ENCODE measurements at regions not wholly inside any gene's neighbourhood (a gene's known extent, or its start where the extent isn't known, plus 50 kb on each side); places are given as distances from the start of the nearest gene placed in this dataset.

DNA sequence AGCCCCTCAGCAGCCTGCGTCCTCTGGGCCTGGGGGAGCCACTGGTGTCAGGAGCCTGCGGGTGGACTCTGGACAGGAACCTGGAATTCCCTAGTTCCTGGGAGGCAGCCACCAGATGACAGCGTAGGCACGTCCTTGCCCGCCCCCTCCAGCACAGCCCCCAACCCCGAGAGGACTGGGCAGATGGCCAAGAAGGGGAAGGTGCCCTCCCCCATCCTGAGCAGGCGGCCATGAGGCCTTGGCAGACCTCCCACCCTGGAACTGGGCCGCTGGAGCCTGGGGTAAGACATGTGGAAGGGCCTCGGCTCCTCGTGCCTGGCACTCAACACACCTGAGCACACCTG, 60.4 kb upstream of the FBRSL1 start:
- Mint-ChIP-seq H3K4me3 (peak overlapping the region; percentile 70), H3K36me3 (no peaks in the 10 kb centered on the region), H3K27ac (peak overlapping the region; percentile 87), H3K4me1 (peaks cover 31% of the 10 kb centered on the region), H3K9me3 (peaks cover 1% of the 10 kb centered on the region), H3K27me3 (no peaks in the 10 kb centered on the region)
- ATAC-seq (ENCODE audit: low read depth) = no peak
- DNase-seq (ENCODE audit: low spot score in 2 of 2) = no peak

GRCh38 chr12:132428936-132429601, 60.9 kb upstream of the FBRSL1 start:
- H3K4me1 Mint-ChIP-seq = peaks cover 27% of the 10 kb centered on the region
- no peaks in the 10 kb centered on the region for H3K27me3 Mint-ChIP-seq
- no peak for ATAC-seq (ENCODE audit: low read depth)
- H3K36me3 Mint-ChIP-seq = no peaks in the 10 kb centered on the region
- H3K9me3 Mint-ChIP-seq = peaks cover 1% of the 10 kb centered on the region
- peak overlapping the region; percentile 87 for H3K27ac Mint-ChIP-seq
- DNase-seq (ENCODE audit: low spot score in 2 of 2) = no peak
- H3K4me3 Mint-ChIP-seq = peak overlapping the region; percentile 40

- ATAC-seq (ENCODE audit: low read depth) (no peak), DNase-seq (ENCODE audit: low spot score in 2 of 2) (no peak)
- Mint-ChIP-seq H3K36me3 (no peaks in the 10 kb centered on the region), H3K27me3 (no peaks in the 10 kb centered on the region), H3K9me3 (peaks cover 1% of the 10 kb centered on the region), H3K27ac (peak overlapping the region; percentile 87), H3K4me1 (peaks cover 22% of the 10 kb centered on the region), H3K4me3 (peak overlapping the region; percentile 14)
Observed at GRCh38 chr12:132427999-132428935, 61.7 kb upstream of the FBRSL1 start.

DNA sequence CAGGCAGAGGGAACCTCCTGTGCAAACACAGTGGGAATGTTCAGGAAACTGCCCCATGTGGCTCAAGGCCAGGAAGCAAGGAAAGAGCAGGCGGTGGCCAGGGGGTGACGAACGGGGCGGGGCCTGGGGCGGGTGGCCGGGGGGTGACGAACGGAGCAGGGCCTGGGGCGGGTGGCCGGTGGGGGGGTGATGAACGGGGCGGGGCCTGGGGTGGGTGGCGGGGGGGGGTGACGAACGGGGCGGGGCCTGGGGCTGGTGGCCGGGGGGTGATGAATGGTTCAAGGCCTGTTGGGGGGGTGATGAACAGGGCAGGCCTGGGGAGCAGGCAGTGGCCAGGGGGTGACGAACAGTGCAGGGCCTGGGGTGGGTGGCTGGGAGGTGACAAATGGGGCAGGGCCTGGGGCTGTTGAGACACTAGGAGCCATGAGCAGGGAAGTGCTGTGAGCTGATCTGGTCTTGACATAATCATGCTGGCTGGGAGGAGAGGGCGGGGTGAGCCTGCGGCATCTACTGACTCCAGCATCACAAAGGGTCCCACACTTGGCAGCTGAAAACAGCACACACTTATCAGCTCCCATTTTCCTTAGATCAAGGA, 62.7 kb upstream of the FBRSL1 start:
- Mint-ChIP-seq H3K36me3 (no peaks in the 10 kb centered on the region), H3K9me3 (peaks cover 1% of the 10 kb centered on the region), H3K4me1 (peaks cover 25% of the 10 kb centered on the region), H3K4me3 (peak overlapping the region; percentile 18), H3K27me3 (no peaks in the 10 kb centered on the region), H3K27ac (no peak overlapping the region)
- no peak for DNase-seq (ENCODE audit: low spot score in 2 of 2)
- ATAC-seq (ENCODE audit: low read depth) = no peak

DNA sequence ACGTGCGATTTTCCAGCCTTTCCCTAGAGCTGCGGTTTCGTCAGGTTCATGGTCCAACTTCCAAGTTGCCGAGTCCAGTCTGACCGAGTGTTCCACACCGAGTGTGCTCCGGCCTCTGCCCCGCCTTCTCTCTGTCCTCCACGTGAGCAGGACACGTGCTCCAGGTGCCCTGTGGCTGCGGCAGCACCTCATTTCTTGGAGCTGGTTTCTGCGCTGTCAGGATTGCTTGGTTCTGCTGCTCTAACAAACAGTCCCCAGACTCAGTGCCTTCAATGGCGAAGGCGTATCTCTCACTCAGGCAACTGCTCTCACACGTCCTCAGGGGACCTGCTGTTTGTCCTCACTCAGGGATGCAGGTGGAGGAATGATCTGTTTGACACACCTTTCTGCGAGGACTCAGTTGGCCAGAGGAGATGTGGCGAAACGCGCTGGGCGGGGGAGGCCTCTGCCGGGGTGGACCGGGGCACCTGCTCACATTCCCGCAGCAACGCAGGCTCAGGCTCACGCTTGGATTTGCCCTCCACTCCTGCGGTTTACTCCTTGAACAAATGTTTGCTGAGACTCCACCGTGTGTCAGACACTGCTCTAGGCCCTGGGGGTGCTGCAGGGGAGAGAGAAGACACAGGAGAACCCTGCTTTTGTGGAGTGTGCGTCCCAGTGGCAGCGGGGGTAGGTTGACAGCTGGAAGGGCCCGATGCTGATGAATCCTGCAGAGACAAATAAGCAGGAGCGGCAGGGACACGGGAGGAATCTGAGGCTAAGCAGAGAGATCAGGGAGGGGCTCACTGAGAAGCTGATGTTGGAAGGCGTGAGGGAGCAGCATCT, 63.4 kb upstream of the FBRSL1 start:
- H3K36me3 Mint-ChIP-seq = no peaks in the 10 kb centered on the region
- H3K4me3 Mint-ChIP-seq = no peak overlapping the region
- ATAC-seq (ENCODE audit: low read depth) = no peak
- no peaks in the 10 kb centered on the region for H3K27me3 Mint-ChIP-seq
- H3K4me1 Mint-ChIP-seq = peaks cover 29% of the 10 kb centered on the region
- H3K9me3 Mint-ChIP-seq = peaks cover 1% of the 10 kb centered on the region
- no peak for DNase-seq (ENCODE audit: low spot score in 2 of 2)
- H3K27ac Mint-ChIP-seq = no peak overlapping the region

DNA sequence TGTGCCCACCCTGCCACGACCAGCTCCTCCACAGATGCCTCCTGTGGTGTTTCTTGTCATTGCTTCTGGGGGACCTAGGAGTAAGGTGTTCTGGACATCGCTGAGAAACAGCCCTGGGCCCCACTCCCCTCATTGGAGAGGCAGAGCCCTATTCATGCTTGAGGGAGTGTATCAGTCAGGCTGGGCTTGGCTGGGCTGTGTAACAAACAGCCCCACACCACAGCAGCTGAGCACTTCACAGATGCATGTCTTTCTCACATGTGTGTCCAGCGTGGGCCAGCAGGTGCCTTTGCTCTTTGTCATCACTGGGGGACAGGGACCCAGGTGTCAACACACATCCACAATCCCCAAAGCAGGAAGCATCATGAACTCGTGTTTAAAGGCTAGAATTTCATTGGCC, 65.1 kb upstream of the FBRSL1 start:
- Mint-ChIP-seq H3K27ac (no peak overlapping the region), H3K4me1 (peaks cover 26% of the 10 kb centered on the region), H3K4me3 (no peak overlapping the region), H3K36me3 (no peaks in the 10 kb centered on the region), H3K27me3 (peaks cover 1% of the 10 kb centered on the region), H3K9me3 (peaks cover 1% of the 10 kb centered on the region)
- ATAC-seq (ENCODE audit: low read depth) (no peak), DNase-seq (ENCODE audit: low spot score in 2 of 2) (no peak)

DNA sequence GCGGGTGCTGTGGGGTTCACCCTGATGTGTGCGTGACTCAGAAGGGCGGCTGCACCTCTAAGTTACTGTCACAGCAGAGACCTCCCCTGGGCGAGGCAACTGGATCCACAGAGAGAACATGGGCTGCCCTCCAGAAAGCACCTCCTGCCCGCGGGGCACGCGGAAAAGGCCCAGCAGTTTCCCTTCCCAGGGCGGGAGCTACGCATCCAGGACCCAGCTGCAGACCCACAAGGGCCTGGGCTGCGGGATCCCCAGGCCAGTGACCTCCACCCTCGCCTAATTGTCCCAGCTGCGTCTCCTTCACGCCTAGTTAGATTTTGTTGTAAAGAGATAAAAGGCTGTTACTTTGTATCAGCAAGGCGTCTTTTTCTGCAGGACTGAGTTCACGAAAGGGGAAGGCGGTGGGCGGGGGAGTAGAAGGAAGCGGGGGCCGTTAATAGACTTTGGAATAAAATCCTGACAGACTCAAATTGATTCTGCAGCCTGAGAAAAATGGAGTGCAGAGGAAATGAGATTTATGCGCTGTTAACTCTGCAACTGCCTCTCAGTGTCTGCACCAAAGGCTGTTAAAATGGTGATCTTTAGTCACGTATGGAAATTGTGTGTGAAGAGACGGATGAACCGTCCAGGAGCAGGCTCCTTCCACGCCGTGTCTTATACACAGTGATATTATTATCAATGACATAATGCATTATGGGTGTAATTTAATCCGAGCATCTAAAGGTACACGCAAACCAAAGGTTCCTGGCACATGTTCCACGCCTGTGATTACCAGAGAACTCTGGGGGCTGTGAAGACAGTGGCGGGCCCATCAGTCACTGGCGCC, 65.9 kb upstream of the FBRSL1 start:
- H3K27ac Mint-ChIP-seq = no peak overlapping the region
- peaks cover 1% of the 10 kb centered on the region for H3K9me3 Mint-ChIP-seq
- peaks cover 2% of the 10 kb centered on the region for H3K27me3 Mint-ChIP-seq
- ATAC-seq (ENCODE audit: low read depth) = no peak
- no peaks in the 10 kb centered on the region for H3K36me3 Mint-ChIP-seq
- no peak overlapping the region for H3K4me3 Mint-ChIP-seq
- H3K4me1 Mint-ChIP-seq = peaks cover 20% of the 10 kb centered on the region
- DNase-seq (ENCODE audit: low spot score in 2 of 2) = no peak

GRCh38 chr12:132423251-132423819, 66.6 kb upstream of the FBRSL1 start:
- no peak overlapping the region for H3K4me3 Mint-ChIP-seq
- no peak overlapping the region for H3K27ac Mint-ChIP-seq
- no peaks in the 10 kb centered on the region for H3K36me3 Mint-ChIP-seq
- H3K4me1 Mint-ChIP-seq = peaks cover 22% of the 10 kb centered on the region
- ATAC-seq (ENCODE audit: low read depth) = peak; percentile 66
- DNase-seq (ENCODE audit: low spot score in 2 of 2) = no peak
- peaks cover 2% of the 10 kb centered on the region for H3K27me3 Mint-ChIP-seq
- H3K9me3 Mint-ChIP-seq = peaks cover 1% of the 10 kb centered on the region

DNA sequence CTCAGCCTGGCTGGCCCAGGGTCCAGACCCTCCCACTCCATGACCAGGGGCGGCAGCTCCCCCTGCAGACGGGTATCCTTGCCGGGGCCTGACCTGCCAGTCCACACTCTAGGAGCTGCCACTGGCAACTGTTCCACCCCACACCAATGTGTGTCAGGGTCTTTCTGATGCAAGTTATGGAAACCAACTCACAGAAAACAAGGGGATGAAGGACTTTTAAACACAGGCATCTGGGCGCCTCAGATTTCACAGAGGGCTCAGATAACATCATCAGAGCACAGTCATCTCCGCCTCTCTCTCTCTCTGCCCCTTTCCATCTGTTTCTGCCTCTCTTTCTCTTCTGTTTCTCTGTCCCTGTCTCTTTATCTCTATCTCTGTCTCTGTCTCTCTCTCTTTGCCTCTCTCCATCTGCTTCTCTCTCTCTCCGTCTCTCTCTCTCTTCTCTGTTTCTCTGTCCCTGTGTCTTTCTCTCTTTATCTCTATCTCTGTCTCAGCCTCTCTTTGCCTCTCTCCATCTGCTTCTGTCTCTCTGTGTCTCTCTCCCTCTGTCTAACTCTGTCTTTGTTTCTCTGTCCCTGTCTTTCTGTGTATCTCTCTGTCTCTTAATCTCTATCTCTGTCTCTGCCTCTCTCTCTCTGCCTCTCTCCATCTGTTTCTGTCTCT, 67.4 kb upstream of the FBRSL1 start:
- peak; percentile 30 for ATAC-seq (ENCODE audit: low read depth)
- no peak for DNase-seq (ENCODE audit: low spot score in 2 of 2)
- Mint-ChIP-seq H3K9me3 (peaks cover 1% of the 10 kb centered on the region), H3K27me3 (peaks cover 2% of the 10 kb centered on the region), H3K4me3 (no peak overlapping the region), H3K27ac (no peak overlapping the region), H3K4me1 (peaks cover 24% of the 10 kb centered on the region), H3K36me3 (no peaks in the 10 kb centered on the region)

- H3K4me1 Mint-ChIP-seq = peaks cover 23% of the 10 kb centered on the region
- DNase-seq (ENCODE audit: low spot score in 2 of 2) (no peak), ATAC-seq (ENCODE audit: low read depth) (peak; percentile 16)
- no peak overlapping the region for H3K4me3 Mint-ChIP-seq
- H3K27ac Mint-ChIP-seq = no peak overlapping the region
- H3K27me3 Mint-ChIP-seq = peaks cover 2% of the 10 kb centered on the region
- H3K9me3 Mint-ChIP-seq = peaks cover 1% of the 10 kb centered on the region
- H3K36me3 Mint-ChIP-seq = no peaks in the 10 kb centered on the region
Observed at GRCh38 chr12:132422040-132422380, 67.9 kb upstream of the FBRSL1 start.

DNA sequence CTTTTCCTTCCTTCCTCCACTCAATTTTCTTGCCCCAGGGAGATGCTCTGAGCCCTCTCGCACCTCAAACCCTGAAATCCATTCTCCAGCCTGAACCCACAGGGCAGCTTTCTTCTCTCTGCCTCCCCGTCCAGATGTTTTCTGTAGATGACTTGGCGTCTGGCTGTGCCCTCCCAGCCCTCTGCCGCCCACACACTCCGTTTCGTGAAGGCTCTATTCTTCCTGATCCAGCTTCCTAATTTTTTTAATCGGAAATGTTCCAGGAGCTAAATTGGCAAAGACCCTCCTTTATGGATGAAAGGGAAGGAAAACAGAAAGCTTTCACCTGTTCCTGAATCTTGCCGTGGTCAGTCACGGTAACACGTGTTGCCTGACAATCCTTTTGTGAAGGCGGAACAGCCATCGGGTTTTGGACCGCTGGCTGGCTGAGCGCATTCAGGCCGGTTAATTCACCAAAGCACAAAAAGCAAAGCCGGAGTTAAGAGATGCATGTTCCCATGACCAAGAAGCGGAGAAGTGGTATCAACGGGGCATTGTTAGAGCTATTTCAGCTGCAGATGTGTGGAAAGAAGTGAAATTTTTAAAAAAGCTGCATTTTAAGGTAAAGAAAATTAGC, 70.2 kb upstream of the FBRSL1 start:
- H3K4me1 Mint-ChIP-seq = peaks cover 19% of the 10 kb centered on the region
- no peak for DNase-seq (ENCODE audit: low spot score in 2 of 2)
- H3K27me3 Mint-ChIP-seq = peaks cover 2% of the 10 kb centered on the region
- no peak overlapping the region for H3K4me3 Mint-ChIP-seq
- no peaks in the 10 kb centered on the region for H3K9me3 Mint-ChIP-seq
- ATAC-seq (ENCODE audit: low read depth) = no peak
- no peaks in the 10 kb centered on the region for H3K36me3 Mint-ChIP-seq
- no peak overlapping the region for H3K27ac Mint-ChIP-seq

DNA sequence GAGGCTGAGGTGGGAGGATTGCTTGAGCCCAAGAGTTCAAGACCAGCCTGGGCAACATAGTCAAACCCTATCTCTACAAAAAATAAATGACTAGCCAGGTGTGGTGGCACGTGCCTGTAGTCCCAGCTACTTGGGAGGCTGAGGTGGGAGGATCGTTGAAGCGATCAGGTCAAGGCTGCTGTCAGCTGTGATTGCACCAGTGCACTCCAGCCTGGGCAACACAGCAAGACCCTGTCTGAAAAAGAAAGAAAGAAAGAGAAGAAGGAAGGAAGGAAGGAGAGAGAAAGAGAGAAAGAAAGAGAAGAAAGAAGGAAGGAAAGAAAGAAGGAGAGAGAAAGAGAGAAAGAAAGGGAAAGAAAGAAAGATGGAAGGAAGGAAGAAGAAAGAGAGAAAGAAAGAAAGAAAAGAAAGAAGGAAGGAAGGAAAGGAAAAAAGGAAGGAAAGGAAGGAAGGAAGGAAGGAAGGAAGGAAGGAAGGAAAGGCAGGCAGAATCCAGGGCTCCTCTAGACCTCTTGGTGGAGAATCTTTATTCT, 71.5 kb upstream of the FBRSL1 start:
- ATAC-seq (ENCODE audit: low read depth) = no peak
- Mint-ChIP-seq H3K27ac (no peak overlapping the region), H3K27me3 (peaks cover 2% of the 10 kb centered on the region), H3K9me3 (no peaks in the 10 kb centered on the region), H3K4me1 (peaks cover 19% of the 10 kb centered on the region), H3K4me3 (no peak overlapping the region), H3K36me3 (no peaks in the 10 kb centered on the region)
- DNase-seq (ENCODE audit: low spot score in 2 of 2) = no peak
